GM21717 (cell line): ENCODE measurements at regions not wholly inside any gene's neighbourhood (a gene's known extent, or its start where the extent isn't known, plus 50 kb on each side); places are given as distances from the start of the nearest gene placed in this dataset.

Experiments
- ATAC-seq: cut with Tn5 transposase; IDR thresholded peaks from one replicate; pipeline ENCODE4 v1.9.1; 2021; ENCODE audit warnings: mild to moderate bottlenecking, moderate library complexity; ENCODE audit not compliant: unreplicated experiment

GRCh38 chr13:47087841-47088240 lies 191.0 kb upstream of the HTR2A start:
- ATAC-seq = no peak

GRCh38 chr13:47087241-47087640 lies 190.4 kb upstream of the HTR2A start:
- ATAC-seq = no peak

GRCh38 chr13:47085346-47085745 lies 188.5 kb upstream of the HTR2A start:
- ATAC-seq = no peak

- no peak for ATAC-seq
Measured at GRCh38 chr13:47081850-47082249, 185.0 kb upstream of the HTR2A start.

GRCh38 chr13:47081246-47081645 lies 184.4 kb upstream of the HTR2A start:
- no peak for ATAC-seq

- ATAC-seq = no peak
Measured at GRCh38 chr13:47080621-47081020, 183.8 kb upstream of the HTR2A start.

GRCh38 chr13:47076500-47076899 lies 179.6 kb upstream of the HTR2A start:
- ATAC-seq = no peak

GRCh38 chr13:47069133-47069532 lies 172.3 kb upstream of the HTR2A start:
- ATAC-seq = no peak

GRCh38 chr13:47067306-47067705 lies 170.5 kb upstream of the HTR2A start:
- no peak for ATAC-seq

GRCh38 chr13:47066226-47066625 lies 169.4 kb upstream of the HTR2A start:
- no peak for ATAC-seq

GRCh38 chr13:47064381-47064780 lies 167.5 kb upstream of the HTR2A start:
- ATAC-seq = no peak

GRCh38 chr13:47049276-47049989 lies 152.6 kb upstream of the HTR2A start:
- ATAC-seq = no peak

- no peak for ATAC-seq
Measured at GRCh38 chr13:47046706-47047105, 149.9 kb upstream of the HTR2A start.

- ATAC-seq = no peak
Measured at GRCh38 chr13:47044842-47045241, 148.0 kb upstream of the HTR2A start.

- ATAC-seq = no peak
Measured at GRCh38 chr13:47039106-47039505, 142.3 kb upstream of the HTR2A start.

- ATAC-seq = no peak
Measured at GRCh38 chr13:47038188-47038587, 141.3 kb upstream of the HTR2A start.

GRCh38 chr13:47036294-47037008 lies 139.6 kb upstream of the HTR2A start:
- peak; percentile 100 for ATAC-seq

GRCh38 chr13:47033216-47033615 lies 136.4 kb upstream of the HTR2A start:
- no peak for ATAC-seq

- ATAC-seq = no peak
Measured at GRCh38 chr13:47027780-47028437, 131.1 kb upstream of the HTR2A start.

GRCh38 chr13:47025791-47026447 lies 129.1 kb upstream of the HTR2A start:
- ATAC-seq = no peak

- ATAC-seq = no peak
Measured at GRCh38 chr13:47019977-47020376, 123.1 kb upstream of the HTR2A start.
